Fibroblast of mammary gland (primary cell): ENCODE measurements at regions not wholly inside any gene's neighbourhood (a gene's known extent, or its start where the extent isn't known, plus 50 kb on each side); places are given as distances from the start of the nearest gene placed in this dataset.

Experiments used
- DNase-seq: peaks from one replicate; pipeline ENCODE4 v3.0.0-alpha.2; 2010; ENCODE audit warnings: low read depth
- H3K4me3 ChIP-seq: 2 replicates; pipeline ENCODE4 v1.5.1; 2011; ENCODE audit warnings: low read depth, mild to moderate bottlenecking, low read length, moderate library complexity; ENCODE audit not compliant: control insufficient read depth
- CTCF ChIP-seq: conservative IDR thresholded peaks from 2 replicates; pipeline ENCODE4 v1.5.1; 2011; ENCODE audit warnings: low read depth, low read length, inconsistent platforms; ENCODE audit not compliant: control insufficient read depth, insufficient read depth

GRCh38 chr13:40317980-40318327 is 348.5 kb downstream of the FOXO1 start:
- no peak for DNase-seq
- TF ChIP-seq CTCF = no peak
- no peak overlapping the region for H3K4me3 ChIP-seq

- no peak overlapping the region for H3K4me3 ChIP-seq
- DNase-seq = no peak
- no peak for TF ChIP-seq CTCF
These were observed 348.1 kb downstream of the FOXO1 start for GRCh38 chr13:40318366-40318765.

- DNase-seq = no peak
- no peak for TF ChIP-seq CTCF
- H3K4me3 ChIP-seq = no peak overlapping the region
These were observed 346.5 kb downstream of the FOXO1 start for GRCh38 chr13:40319699-40320579.

- TF ChIP-seq CTCF = no peak
- DNase-seq = no peak
- no peak overlapping the region for H3K4me3 ChIP-seq
These were observed 338.4 kb downstream of the FOXO1 start for GRCh38 chr13:40328091-40328490.

GRCh38 chr13:40329781-40330485 is 336.5 kb downstream of the FOXO1 start:
- DNase-seq = peak; percentile 51
- TF ChIP-seq CTCF = no peak
- no peak overlapping the region for H3K4me3 ChIP-seq

- DNase-seq = no peak
- H3K4me3 ChIP-seq = no peak overlapping the region
- TF ChIP-seq CTCF = no peak
These were observed 335.5 kb downstream of the FOXO1 start for GRCh38 chr13:40330950-40331349.

GRCh38 chr13:40331802-40332201 is 334.6 kb downstream of the FOXO1 start:
- no peak for DNase-seq
- no peak for TF ChIP-seq CTCF
- no peak overlapping the region for H3K4me3 ChIP-seq
